ENCODE measurements at regions not wholly inside any gene's neighbourhood (a gene's known extent, or its start where the extent isn't known, plus 50 kb on each side); places are given as distances from the start of the nearest gene placed in this dataset.
"Not testable (repeated sequence)": the region's sequence is repeated elsewhere in the genome, so short reads cannot be mapped to it uniquely, and the experiment has no call there.

DNA sequence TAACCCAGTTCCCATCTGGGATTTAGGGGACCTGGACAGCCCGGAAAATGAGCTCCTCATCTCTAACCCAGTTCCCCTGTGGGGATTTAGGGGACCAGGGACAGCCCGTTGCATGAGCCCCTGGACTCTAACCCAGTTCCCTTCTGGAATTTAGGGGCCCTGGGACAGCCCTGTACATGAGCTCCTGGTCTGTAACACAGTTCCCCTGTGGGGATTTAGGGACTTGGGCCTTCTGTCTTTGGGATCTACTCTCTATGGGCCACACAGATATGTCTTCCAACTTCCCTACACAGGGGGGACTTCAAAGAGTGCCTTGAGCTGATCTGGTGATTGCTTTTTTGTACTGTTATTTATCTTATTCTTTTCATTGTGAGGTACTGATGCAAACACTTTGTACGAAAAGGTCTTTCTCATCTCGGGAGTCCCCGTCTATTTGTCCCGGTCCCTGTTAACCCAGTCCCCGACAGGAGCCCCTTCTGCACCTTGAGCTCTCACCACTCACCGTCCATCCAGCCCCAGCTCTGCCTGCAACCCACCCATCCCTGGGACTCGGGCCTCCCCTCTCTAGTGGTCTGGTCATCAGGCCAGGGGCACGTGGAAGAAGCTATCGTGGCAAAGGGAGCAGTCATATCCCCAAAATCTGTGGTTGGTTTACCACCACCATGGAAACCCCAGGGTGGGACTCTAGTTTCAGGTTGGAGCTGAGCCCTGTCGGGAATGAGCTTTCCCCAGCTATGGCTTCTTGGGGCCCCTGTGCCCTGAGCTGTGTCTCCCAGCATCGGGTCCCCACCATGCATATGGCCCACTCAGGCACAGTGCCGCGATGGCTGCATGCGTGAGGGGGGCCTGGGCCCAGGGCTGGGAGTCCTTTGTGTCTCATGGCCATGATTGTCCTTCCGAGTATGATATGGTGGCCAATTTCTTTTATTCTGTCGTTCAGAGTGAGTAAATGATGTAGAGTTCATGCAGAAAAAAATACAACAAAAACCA, 270.4 kb upstream of the PLCXD1 start:
- H3K9me3 ChIP-seq; H3K4me1 ChIP-seq (ENCODE audit: low read depth); H3K36me3 ChIP-seq (ENCODE audit: low read depth); H3K4me3 ChIP-seq; intact Hi-C loops (cut with DNase I, micrococcal nuclease); DNase-seq: not testable (repeated sequence)
- ATAC-seq: peak; percentile 20

- peak in 1 of 3 donors; percentile 29 for DNase-seq
- H3K4me1 ChIP-seq (ENCODE audit: low read depth); H3K4me3 ChIP-seq; H3K9me3 ChIP-seq; H3K36me3 ChIP-seq (ENCODE audit: low read depth); intact Hi-C loops (cut with DNase I, micrococcal nuclease): not testable (repeated sequence)
- ATAC-seq: peak; percentile 25
These were observed 267.2 kb upstream of the PLCXD1 start for GRCh38 chrX:13821-14443.

DNA sequence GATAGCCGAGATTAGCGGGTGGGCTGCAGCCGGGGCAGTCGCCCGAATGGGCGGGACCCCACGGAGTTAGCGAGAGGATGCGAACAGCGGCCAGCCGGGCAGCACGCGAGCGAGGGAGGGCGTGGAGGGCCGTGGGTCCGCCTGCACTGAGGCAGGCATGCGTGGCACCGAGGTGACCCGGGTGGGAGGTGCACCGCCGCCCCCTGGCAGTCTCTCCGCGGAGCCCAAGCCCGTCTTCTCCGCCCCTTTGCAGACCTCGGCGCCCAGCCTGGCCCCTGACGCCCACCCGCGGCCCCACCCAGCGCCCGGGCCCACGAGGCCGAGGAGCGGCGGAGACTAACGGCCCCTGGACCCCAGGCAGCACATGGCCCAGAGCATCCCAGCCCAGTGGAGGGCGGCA, 266.7 kb upstream of the PLCXD1 start:
- H3K4me1 ChIP-seq (ENCODE audit: low read depth); H3K36me3 ChIP-seq (ENCODE audit: low read depth); intact Hi-C loops (cut with DNase I, micrococcal nuclease); H3K9me3 ChIP-seq; ATAC-seq; H3K4me3 ChIP-seq: not testable (repeated sequence)
- peak in 1 of 3 donors; percentile 37 for DNase-seq

GRCh38 chrX:18768-19454, 262.3 kb upstream of the PLCXD1 start:
- not testable (repeated sequence) for H3K9me3 ChIP-seq

DNA sequence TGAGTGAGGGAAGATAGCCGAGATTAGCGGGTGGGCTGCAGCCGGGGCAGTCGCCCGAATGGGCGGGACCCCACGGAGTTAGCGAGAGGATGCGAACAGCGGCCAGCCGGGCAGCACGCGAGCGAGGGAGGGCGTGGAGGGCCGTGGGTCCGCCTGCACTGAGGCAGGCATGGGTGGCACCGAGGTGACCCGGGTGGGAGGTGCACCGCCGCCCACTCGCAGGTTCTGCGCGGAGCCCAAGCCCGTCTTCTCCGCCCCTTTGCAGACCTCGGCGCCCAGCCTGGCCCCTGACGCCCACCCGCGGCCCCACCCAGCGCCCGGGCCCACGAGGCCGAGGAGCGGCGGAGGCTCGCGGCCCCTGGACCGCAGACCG, 261.7 kb upstream of the PLCXD1 start:
- intact Hi-C loops (cut with DNase I, micrococcal nuclease); H3K9me3 ChIP-seq; H3K36me3 ChIP-seq (ENCODE audit: low read depth); H3K4me3 ChIP-seq; H3K4me1 ChIP-seq (ENCODE audit: low read depth): not testable (repeated sequence)
- peak in 1 of 3 donors; percentile 25 for DNase-seq
- peak; percentile 15 for ATAC-seq

More at GRCh38 chrX:18768-19454, 262.3 kb upstream of the PLCXD1 start:
- H3K4me3 ChIP-seq; H3K4me1 ChIP-seq (ENCODE audit: low read depth); intact Hi-C loops (cut with DNase I, micrococcal nuclease); H3K36me3 ChIP-seq (ENCODE audit: low read depth): not testable (repeated sequence)
- peak; percentile 98 for ATAC-seq
- peak; percentile 53 to 86 (median 69) for DNase-seq

- H3K4me1 ChIP-seq (ENCODE audit: low read depth): no peaks in the 10 kb centered on the region
- peak; percentile 24 for ATAC-seq
- no peaks in the 10 kb centered on the region for H3K9me3 ChIP-seq
- peak in 2 of 3 donors; percentile 11 to 48 for DNase-seq
- intact Hi-C loops (cut with DNase I, micrococcal nuclease): no loop called here
- TF ChIP-seq CTCF (IDR thresholded peaks at IDR 0.05): no peak
- H3K36me3 ChIP-seq (ENCODE audit: low read depth): no peaks in the 10 kb centered on the region
- H3K4me3 ChIP-seq: no peak overlapping the region
These were observed 261.1 kb upstream of the PLCXD1 start for GRCh38 chrX:19912-20571.

DNA sequence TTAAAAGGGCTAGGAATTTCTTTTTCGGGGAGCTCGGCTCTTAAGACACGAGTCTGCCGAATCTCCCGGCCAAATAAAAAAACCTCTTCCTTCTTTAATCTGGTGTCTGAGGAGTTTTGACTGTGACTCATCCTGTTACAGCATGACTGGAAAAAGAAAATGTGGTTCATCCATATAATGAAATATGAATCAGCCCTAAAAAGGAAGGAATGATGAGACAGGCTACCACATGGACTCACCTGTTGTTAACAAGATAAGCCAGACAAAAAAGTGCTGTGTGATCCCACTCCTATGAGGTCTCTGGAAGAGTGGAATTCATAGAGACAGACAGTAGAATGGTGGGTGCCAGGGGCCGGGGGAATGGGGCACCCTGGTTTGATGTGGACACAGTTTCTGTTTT, 257.0 kb upstream of the PLCXD1 start:
- intact Hi-C loops (cut with DNase I, micrococcal nuclease); DNase-seq; ATAC-seq; H3K4me3 ChIP-seq; H3K4me1 ChIP-seq (ENCODE audit: low read depth); H3K9me3 ChIP-seq; H3K36me3 ChIP-seq (ENCODE audit: low read depth): not testable (repeated sequence)

Measured in mucosa of descending colon (tissue), 3 donors.